Lower leg skin (tissue), 3 donors: ENCODE measurements at regions not wholly inside any gene's neighbourhood (a gene's known extent, or its start where the extent isn't known, plus 50 kb on each side); places are given as distances from the start of the nearest gene placed in this dataset.

Source experiments
- POLR2A ChIP-seq, 2 donors: fragments of 450-650 bp; IDR thresholded peaks; one replicate each; pipeline ENCODE4 v1.6.1; 2016 to 2017; ENCODE audit warnings: antibody characterized with exemption in 2 of 2, mild to moderate bottlenecking in 1 of 2, moderate library complexity in 1 of 2
- TF ChIP-seq, protein P1 (sequence below), 3 donors: fragments of 450-650 bp; IDR thresholded peaks; one replicate each; pipeline ENCODE4 v1.5.1; 2016; ENCODE audit warnings: antibody characterized with exemption in 3 of 3, mild to moderate bottlenecking in 3 of 3, moderate library complexity in 2 of 3

DNA sequence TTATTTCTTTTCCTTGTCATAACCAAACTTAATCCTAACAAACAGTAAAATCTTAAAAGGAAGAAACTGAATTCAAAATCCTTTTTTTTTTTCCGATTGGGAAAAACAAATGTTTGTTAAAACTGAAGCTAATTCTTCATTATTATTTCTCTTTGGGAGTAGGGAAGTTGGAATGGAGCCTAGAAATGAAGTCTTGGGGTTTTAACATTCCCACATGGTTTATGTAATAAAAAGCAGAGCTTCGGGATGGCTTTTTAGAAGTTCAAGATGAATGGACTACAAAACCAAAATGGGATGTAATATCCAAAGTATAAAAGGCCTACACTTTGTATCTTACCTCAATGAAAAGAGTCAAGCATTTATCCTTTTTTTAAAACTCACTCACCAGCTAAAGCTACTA lies 189.0 kb upstream of the TMC3 start:
- TF ChIP-seq, protein P1, sequence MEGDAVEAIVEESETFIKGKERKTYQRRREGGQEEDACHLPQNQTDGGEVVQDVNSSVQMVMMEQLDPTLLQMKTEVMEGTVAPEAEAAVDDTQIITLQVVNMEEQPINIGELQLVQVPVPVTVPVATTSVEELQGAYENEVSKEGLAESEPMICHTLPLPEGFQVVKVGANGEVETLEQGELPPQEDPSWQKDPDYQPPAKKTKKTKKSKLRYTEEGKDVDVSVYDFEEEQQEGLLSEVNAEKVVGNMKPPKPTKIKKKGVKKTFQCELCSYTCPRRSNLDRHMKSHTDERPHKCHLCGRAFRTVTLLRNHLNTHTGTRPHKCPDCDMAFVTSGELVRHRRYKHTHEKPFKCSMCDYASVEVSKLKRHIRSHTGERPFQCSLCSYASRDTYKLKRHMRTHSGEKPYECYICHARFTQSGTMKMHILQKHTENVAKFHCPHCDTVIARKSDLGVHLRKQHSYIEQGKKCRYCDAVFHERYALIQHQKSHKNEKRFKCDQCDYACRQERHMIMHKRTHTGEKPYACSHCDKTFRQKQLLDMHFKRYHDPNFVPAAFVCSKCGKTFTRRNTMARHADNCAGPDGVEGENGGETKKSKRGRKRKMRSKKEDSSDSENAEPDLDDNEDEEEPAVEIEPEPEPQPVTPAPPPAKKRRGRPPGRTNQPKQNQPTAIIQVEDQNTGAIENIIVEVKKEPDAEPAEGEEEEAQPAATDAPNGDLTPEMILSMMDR (IDR thresholded peaks at IDR 0.05), result no peak
- TF ChIP-seq POLR2A (IDR thresholded peaks at IDR 0.05), result no peak
